MM.1S (cell line): ENCODE measurements at regions not wholly inside any gene's neighbourhood (a gene's known extent, or its start where the extent isn't known, plus 50 kb on each side); places are given as distances from the start of the nearest gene placed in this dataset.

Source experiments
- DNase-seq: peaks from one replicate; pipeline ENCODE4 v3.0.0-alpha.2; 2015
- H2AFZ ChIP-seq: fragments of 300-600 bp; sonication (generic); 2 replicates; pipeline ENCODE4 v1.6.0; 2016; ENCODE audit warnings: antibody characterized with exemption, low read length
- H3F3A ChIP-seq: fragments of 300-600 bp; sonication (generic); 2 replicates; pipeline ENCODE4 v1.6.1; 2016; ENCODE audit warnings: mild to moderate bottlenecking, antibody characterized with exemption, low read length, moderate library complexity, mixed read lengths; ENCODE audit not compliant: insufficient read depth
- H3K27ac ChIP-seq: fragments of 300-600 bp; sonication (generic); 2 replicates; pipeline ENCODE4 v1.5.1; 2016; ENCODE audit warnings: mild to moderate bottlenecking, low read length
- H3K27me3 ChIP-seq: fragments of 300-600 bp; sonication (generic); replicated peaks from 2 replicates; pipeline ENCODE4 v1.6.0; 2016; ENCODE audit warnings: low read length; ENCODE audit not compliant: insufficient read depth
- H3K36me3 ChIP-seq: fragments of 300-600 bp; sonication (generic); replicated peaks from 2 replicates; pipeline ENCODE4 v1.6.1; 2016; ENCODE audit warnings: mild to moderate bottlenecking, low read length, mixed read lengths; ENCODE audit not compliant: insufficient read depth
- H3K4me1 ChIP-seq: fragments of 300-600 bp; sonication (generic); 2 replicates; pipeline ENCODE4 v1.6.1; 2016; ENCODE audit warnings: low read length, mixed read lengths
- H3K4me2 ChIP-seq: fragments of 300-600 bp; sonication (generic); 2 replicates; pipeline ENCODE4 v1.6.0; 2016; ENCODE audit warnings: low read depth, low read length
- H3K4me3 ChIP-seq: fragments of 300-600 bp; sonication (generic); 2 replicates; pipeline ENCODE4 v1.5.1; 2016; ENCODE audit warnings: low read length, mixed read lengths
- H3K79me2 ChIP-seq: fragments of 300-600 bp; sonication (generic); 2 replicates; pipeline ENCODE4 v1.6.1; 2016; ENCODE audit warnings: mixed run types, low read length, mixed read lengths
- H3K9ac ChIP-seq: fragments of 300-600 bp; sonication (generic); 2 replicates; pipeline ENCODE4 v1.6.1; 2016; ENCODE audit warnings: low read length, mixed read lengths
- H3K9me2 ChIP-seq: fragments of 300-600 bp; sonication (generic); replicated peaks from 2 replicates; pipeline ENCODE4 v1.6.1; 2016; ENCODE audit warnings: mild to moderate bottlenecking, low read length, mixed read lengths; ENCODE audit not compliant: insufficient read depth
- H3K9me3 ChIP-seq: fragments of 300-600 bp; sonication (generic); replicated peaks from 2 replicates; pipeline ENCODE4 v1.6.1; 2016; ENCODE audit warnings: mild to moderate bottlenecking, low read length, mixed read lengths; ENCODE audit not compliant: insufficient read depth
- H4K20me1 ChIP-seq: fragments of 300-600 bp; sonication (generic); 2 replicates; pipeline ENCODE4 v1.6.1; 2016; ENCODE audit warnings: mild to moderate bottlenecking, low read length, moderate library complexity, mixed read lengths; ENCODE audit not compliant: insufficient read depth
- CTCF ChIP-seq: fragments of 300-600 bp; sonication (generic); IDR thresholded peaks from 2 replicates; pipeline ENCODE4 v1.5.1; 2016; ENCODE audit warnings: antibody characterized with exemption, low read length, mixed read lengths
- EZH2 ChIP-seq: fragments of 300-600 bp; sonication (generic); optimal IDR thresholded peaks from 2 replicates; pipeline ENCODE3; 2017; ENCODE audit warnings: low read depth, mild to moderate bottlenecking, antibody characterized with exemption, low read length, mixed read lengths
- EZH2phosphoT487 ChIP-seq: fragments of 300-600 bp; sonication (generic); IDR thresholded peaks from 2 replicates; pipeline ENCODE4 v1.6.1; 2018; ENCODE audit warnings: antibody characterized with exemption, low read length

- Histone ChIP-seq H3K79me2 (no peaks in the 10 kb centered on the region), H3K36me3 (no peaks in the 10 kb centered on the region), H3K9me2 (no peaks in the 10 kb centered on the region), H3K4me1 (no peaks in the 10 kb centered on the region), H2AFZ (no peak overlapping the region), H3K9me3 (no peaks in the 10 kb centered on the region), H3K9ac (no peak overlapping the region), H4K20me1 (no peaks in the 10 kb centered on the region), H3K4me3 (no peak overlapping the region), H3K4me2 (no peak overlapping the region), H3K27ac (no peak overlapping the region), H3K27me3 (no peaks in the 10 kb centered on the region), H3F3A (no peaks in the 10 kb centered on the region)
- TF ChIP-seq EZH2phosphoT487 (no peak), CTCF (no peak), EZH2 (no peak)
- DNase-seq = no peak
Observed at GRCh38 chr10:129335942-129336341, 131.1 kb upstream of the MGMT start.

GRCh38 chr10:129339191-129339590 is 127.8 kb upstream of the MGMT start:
- Histone ChIP-seq H3K9me3 (no peaks in the 10 kb centered on the region), H3K9ac (no peak overlapping the region), H3K36me3 (no peaks in the 10 kb centered on the region), H3K79me2 (no peaks in the 10 kb centered on the region), H3F3A (no peaks in the 10 kb centered on the region), H3K4me2 (no peak overlapping the region), H3K4me3 (no peak overlapping the region), H3K9me2 (no peaks in the 10 kb centered on the region), H3K27me3 (no peaks in the 10 kb centered on the region), H3K27ac (no peak overlapping the region), H3K4me1 (no peaks in the 10 kb centered on the region), H2AFZ (no peak overlapping the region), H4K20me1 (no peaks in the 10 kb centered on the region)
- no peak for DNase-seq
- TF ChIP-seq EZH2phosphoT487 (no peak), CTCF (no peak), EZH2 (no peak)

GRCh38 chr10:129339841-129340240 is 127.2 kb upstream of the MGMT start:
- no peaks in the 10 kb centered on the region for H3K4me1 ChIP-seq
- no peak overlapping the region for H3K27ac ChIP-seq
- no peaks in the 10 kb centered on the region for H3K9me3 ChIP-seq
- no peaks in the 10 kb centered on the region for H3K36me3 ChIP-seq
- H2AFZ ChIP-seq = no peak overlapping the region
- H3K9ac ChIP-seq = no peak overlapping the region
- H3F3A ChIP-seq = no peaks in the 10 kb centered on the region
- H3K27me3 ChIP-seq = no peaks in the 10 kb centered on the region
- no peak overlapping the region for H3K4me3 ChIP-seq
- DNase-seq = no peak
- no peaks in the 10 kb centered on the region for H3K9me2 ChIP-seq
- H3K4me2 ChIP-seq = no peak overlapping the region
- H4K20me1 ChIP-seq = no peaks in the 10 kb centered on the region
- H3K79me2 ChIP-seq = no peaks in the 10 kb centered on the region
- TF ChIP-seq EZH2phosphoT487 = no peak
- no peak for TF ChIP-seq EZH2
- TF ChIP-seq CTCF = no peak
